NCI-H1105 treated with DMSO at 0.1 percent for 48 hours (cell line): ENCODE measurements at regions not wholly inside any gene's neighbourhood (a gene's known extent, or its start where the extent isn't known, plus 50 kb on each side); places are given as distances from the start of the nearest gene placed in this dataset.
"Not testable (repeated sequence)": the region's sequence is repeated elsewhere in the genome, so short reads cannot be mapped to it uniquely, and the experiment has no call there.

Experiments
- DNase-seq: peaks from one replicate; lab custom pipeline; 2025; lab: John Stamatoyannopoulos, UW

DNA sequence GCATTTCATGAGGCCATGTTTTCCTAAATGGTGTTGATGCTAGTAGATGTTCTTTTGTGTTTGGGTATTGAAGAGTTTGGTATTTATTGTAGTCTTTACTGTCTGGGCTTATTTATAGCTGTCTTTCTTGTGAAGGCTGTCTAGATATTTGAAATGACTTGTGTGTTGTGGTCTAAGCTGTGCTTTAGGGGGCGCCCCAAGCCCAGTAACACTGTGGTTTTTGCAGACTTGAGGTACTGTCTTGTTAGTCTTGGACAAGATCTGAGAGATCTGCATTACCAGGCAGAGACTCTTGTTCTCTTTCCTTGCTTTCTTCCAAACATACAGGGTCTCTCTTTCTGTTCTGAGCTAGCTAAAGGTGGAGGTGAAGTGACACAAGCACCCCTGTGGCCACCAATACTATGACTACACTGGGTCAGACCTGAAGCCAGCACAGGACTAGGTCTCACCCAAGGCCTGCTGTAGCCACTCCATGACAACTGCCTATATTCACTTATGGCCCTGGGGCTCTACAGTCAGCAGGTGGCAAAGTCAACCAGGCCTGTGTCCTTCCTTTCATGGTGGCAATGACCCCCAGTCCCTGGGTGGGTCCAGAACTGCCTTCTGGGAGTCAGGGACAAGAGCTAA, 152.1 kb upstream of the TBC1D5 start:
- DNase-seq = peak; percentile 8

DNA sequence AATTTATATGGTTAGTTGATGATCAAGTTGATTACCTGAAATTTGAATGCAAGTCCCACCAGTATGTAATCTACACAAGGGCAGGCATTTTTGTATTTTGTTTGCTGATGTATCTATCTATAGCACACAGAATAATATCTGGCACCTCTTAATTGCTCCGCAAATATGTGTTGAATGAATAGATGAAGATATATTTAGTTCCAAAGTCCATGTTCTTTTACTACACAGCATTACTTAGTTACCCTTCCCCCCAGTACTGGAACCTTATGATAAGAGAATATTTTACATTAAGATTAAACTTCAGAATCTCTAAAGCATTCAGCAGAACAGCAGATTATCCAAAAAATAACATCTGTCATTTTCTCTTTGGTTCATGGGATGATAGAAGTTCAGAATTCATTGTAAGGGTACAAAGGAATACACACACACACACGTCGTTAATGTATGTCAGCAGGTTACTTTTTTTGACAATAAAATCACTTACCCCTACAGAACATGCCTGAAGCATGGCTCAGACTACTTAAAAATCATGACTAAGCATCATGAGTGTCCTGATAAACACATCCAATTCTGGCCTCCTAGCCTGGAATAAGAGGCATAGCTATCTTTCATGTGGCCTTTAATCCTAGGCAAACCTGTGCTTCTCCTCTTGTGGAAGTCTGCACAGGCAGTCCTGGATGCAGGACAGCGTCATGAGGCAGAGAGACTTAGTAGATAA, 148.9 kb upstream of the TBC1D5 start:
- DNase-seq = no peak

DNA sequence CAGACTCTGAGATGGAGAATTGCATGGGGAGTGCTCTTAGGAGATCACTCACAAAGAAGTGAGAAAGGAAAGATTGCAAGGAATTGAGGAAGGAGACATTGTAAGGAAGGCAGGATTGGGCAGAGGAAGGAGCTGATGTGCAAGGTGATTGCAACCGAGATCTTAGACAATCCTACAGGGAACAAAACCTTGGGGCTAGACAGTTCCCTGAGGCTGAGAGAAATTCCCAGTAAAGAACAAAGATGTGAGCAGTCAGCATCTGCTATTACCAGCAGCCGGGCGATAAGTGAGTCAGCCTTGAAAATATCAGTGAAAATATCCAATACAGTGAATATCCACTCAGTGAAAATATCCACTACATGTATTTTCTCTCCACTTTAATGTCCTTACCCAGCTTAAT, 143.6 kb upstream of the TBC1D5 start:
- DNase-seq = no peak

DNA sequence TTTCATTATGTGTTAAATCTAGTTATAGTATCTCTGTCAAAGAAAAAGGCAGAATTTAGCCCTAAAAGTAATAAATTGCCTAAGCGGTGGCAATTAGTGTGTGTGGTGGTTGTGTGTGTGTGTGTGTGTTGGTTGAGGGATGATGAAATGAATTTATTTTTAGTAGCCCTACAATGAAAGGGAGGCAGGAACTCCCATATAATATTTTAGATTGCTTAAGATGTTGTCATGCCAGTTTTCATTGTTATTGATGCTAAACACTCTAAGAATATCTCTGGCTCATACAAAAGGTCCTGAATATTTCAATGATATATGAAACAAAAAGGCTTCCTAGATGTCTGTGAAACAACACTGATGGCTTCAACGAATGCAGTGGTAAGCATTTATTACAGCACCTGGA, 140.6 kb upstream of the TBC1D5 start:
- no peak for DNase-seq

GRCh38 chr3:17877299-17877698, 134.9 kb upstream of the TBC1D5 start:
- DNase-seq = no peak

DNA sequence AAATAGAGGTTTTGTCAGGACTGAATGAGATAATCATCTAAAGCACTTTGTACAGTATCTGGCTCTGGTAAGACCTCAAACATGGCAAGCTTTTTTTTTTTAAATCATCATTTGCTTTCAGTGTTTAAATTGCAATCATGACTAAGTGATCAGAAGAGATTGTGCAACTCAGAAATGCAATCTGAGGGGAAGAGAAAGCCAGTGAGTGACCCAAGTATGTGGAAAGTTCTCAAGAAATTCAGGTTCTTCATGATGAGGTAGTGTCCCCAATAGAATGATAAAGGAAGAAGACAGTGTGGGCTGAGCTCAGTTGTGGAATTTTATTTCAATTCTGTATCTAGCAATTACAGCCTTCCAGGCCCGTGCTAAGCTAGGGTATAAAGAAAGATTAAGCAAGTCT, 132.2 kb upstream of the TBC1D5 start:
- DNase-seq = no peak

GRCh38 chr3:17872457-17872856, 130.0 kb upstream of the TBC1D5 start:
- DNase-seq = no peak

GRCh38 chr3:17865631-17866030, 123.2 kb upstream of the TBC1D5 start:
- DNase-seq = no peak

DNA sequence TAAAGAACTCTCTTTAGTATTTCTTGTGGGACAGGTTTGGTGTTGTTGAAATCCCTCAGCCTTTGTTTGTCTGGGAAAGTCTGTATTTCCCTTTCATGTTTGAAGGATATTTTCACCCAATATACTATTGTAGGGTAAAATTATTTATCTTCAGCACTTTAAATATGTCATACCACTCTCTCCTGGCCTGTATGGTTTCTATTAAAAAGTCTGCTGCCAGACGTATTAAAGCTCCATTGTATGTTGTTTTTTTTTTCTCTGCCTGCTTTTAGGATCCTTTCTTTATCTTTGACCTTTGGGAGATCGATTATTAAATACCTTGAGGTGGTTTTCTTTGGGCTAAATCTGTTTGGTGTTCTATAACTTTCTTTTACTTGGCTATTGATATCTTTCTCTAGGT, 119.0 kb upstream of the TBC1D5 start:
- DNase-seq = no peak

DNA sequence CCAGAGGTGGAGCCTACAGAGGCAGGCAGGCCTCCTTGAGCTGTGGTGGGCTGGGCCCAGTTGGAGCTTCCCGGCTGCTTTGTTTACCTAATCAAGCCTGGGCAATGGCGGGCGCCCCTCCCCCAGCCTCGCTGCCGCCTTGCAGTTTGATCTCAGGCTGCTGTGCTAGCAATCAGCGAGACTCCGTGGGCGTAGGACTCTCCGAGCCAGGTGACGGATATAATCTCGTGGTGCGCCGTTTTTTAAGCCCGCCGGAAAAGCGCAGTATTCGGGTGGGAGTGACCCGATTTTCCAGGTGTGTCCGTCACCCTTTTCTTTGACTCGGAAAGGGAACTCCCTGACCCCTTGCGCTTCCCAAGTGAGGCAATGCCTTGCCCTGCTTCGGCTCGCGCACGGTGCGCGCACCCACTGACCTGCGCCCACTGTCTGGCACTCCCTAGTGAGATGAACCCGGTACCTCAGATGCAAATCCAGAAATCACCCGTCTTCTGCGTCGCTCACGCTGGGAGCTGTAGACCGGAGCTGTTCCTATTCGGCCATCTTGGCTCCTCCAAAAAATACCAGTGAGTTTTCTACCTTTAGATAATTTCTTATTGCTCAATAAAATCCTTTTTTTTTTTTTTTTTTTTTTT, 118.5 kb upstream of the TBC1D5 start:
- DNase-seq = not testable (repeated sequence)

- no peak for DNase-seq
Measured at GRCh38 chr3:17852217-17852616, 109.8 kb upstream of the TBC1D5 start.

GRCh38 chr3:17850448-17850847, 108.0 kb upstream of the TBC1D5 start:
- DNase-seq = no peak

GRCh38 chr3:17848102-17848501, 105.7 kb upstream of the TBC1D5 start:
- no peak for DNase-seq

DNA sequence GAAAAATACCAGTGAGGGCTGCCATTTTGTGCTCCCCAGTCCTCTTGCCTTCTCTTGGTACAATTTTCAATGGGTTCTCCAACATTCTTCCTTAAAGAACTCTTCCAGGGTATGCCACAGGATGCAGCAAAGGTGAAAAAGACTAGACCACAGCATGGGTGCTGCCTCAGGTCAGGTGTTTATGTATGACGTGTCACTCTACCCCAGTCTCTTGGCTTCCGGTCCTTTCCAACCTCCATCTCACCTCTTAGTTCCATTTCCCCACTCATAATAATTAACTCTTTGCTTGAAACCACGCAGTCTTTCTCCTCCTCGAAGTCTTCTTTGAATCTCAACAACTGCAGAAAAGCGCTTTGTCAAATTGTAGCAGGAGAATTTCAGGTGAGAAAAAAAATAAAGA, 104.7 kb upstream of the TBC1D5 start:
- DNase-seq = no peak

DNA sequence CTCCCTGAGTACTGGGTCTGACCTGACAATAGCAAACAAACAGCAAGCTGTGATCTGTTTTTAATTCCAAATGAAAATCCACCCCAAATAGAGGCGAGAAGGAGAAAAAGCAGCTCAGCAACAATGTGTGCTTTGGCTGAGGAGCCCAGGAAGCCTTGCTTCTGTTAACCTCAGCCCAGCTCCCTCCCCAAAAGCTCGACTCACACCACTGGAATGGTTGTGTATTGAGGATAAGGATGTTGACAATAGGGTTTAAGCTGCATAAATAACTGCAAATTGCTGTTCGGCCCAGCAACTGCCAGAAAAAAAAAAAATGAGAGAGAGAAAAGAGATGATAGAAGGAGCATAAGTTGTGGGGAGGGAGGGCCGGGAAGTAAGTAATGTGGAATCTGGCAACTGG, 104.0 kb upstream of the TBC1D5 start:
- DNase-seq = no peak

DNA sequence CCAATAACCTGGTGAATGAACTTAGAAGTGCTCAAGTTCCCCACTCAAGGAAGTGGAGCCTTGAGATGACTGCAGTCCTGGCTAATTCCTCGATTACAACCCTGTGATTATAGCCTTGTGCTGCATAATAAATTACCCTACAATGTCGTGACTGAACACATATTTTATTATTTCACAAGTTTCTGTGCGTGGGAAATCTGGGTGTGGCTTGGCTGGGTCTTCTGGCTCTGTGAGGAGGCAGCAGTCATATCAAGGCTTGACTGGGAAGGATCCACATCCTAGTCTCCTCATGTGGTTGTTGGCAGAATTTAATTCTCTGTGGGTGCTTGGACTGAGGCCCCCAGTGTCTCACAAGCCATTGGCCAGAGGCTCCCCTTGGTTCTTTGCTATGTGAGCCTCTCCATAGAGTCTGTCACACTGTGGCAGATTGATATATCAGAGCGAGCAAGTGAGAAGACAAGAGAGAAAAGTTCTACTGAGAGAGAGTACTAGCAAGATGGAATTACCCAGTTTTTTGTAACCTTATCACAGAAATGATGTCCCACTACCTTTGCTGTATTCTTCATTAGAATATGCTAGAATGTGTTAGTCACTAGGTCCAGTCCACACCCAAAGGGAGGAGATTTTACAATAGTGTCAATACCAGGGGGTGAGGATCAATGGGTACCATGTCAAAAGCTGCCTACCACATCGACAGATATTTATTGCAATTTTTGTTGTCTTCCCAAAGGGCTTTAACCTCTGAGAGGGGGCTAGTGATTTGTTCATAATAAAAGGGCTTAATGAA, 102.8 kb upstream of the TBC1D5 start:
- no peak for DNase-seq

- DNase-seq = no peak
Measured at GRCh38 chr3:17844236-17844635, 101.8 kb upstream of the TBC1D5 start.

DNA sequence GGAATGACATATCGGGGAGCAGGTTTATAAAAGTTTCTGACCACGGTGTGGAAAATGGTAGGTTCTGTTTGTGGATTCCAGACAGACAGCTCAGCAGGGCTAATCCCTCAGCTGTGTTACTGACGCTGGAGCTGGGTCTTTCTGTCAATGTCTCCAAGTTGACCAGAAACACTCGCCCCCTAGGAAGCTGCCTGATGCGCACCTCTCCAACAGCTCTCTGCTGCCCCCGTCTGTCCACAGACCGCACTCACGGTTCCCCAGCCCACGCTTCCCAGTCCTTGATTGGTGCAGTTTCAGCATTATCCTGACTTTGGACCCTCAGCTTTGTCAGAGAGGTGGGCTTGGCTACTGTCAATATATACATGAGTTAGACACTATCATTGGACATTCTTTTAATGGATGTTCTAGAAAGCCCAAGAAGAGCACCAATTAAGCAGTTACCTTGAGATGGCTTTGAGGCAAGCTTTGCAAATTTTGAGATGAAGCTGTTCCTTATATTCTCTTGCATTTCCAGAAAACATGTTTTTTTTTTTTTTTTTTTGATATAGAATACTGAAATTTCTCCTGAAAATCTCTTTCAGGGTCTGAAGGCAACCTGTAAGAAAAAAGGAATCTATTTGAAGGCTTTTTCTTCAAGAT, 98.9 kb upstream of the TBC1D5 start:
- DNase-seq = peak; percentile 17

- DNase-seq = no peak
Measured at GRCh38 chr3:17840651-17841050, 98.2 kb upstream of the TBC1D5 start.

DNA sequence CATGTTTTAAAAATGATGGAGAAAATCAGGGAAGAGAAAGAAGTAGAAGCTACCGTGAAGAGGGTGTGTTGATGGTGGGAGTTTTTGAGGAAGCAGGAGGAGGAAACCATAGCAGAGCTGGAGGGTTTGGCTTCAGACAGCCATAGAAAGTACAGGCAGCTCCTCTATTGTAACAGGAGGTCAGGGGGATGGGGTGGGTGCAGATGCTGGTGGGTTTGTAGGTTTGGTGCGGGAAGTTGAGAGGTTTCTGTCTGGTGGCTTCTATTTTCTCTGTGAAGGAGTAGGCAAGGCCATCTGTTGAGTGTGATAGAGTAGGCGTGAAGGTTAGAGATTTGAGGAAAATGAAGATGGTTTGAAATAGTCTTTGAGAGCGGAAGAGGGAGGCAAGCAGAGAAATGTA, 97.7 kb upstream of the TBC1D5 start:
- no peak for DNase-seq

- DNase-seq = no peak
Measured at GRCh38 chr3:17836919-17837318, 94.5 kb upstream of the TBC1D5 start.

DNA sequence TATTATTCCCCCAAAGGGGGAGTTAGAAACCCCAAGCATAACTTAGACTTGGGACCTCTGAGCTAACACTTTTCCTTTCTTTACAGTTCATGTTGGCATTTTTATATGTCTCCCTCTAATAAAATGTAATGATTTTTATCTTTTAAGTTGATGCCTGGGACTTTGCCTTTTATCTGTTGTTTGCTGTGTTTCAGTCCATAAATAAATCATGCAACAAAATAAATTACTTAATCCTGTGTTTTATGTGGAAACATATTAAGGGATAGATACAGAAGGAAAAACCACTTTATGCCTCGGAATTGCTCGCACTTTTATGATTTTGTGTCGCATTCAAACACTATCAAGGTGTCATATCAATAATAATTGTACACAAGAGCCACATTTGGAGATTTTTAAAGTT, 93.7 kb upstream of the TBC1D5 start:
- no peak for DNase-seq
